HEK293T (cell line): ENCODE measurements at regions not wholly inside any gene's neighbourhood (a gene's known extent, or its start where the extent isn't known, plus 50 kb on each side); places are given as distances from the start of the nearest gene placed in this dataset.
A peak's percentile ranks its signal among the peaks of the same experiment; 100 is the strongest.

Experiments used
- CTCF ChIA-PET: fragments of 350-600 bp; formaldehyde crosslinking; extraction: SDS; loops from one replicate; lab custom pipeline; 2021; ENCODE audit warnings: antibody characterized with exemption, inconsistent platforms; lab: Yijun Ruan, JAX
- POLR2A ChIA-PET: fragments of 350-600 bp; formaldehyde crosslinking; extraction: SDS; loops from one replicate; lab custom pipeline; 2020; ENCODE audit warnings: antibody characterized with exemption, inconsistent platforms; lab: Yijun Ruan, JAX
- DNase-seq: peaks from one replicate; pipeline ENCODE4 v3.0.0; 2012; ENCODE audit warnings: mixed read lengths; ENCODE audit errors: extremely low spot score
- ARNT ChIP-seq: fragments of 450-650 bp; IDR thresholded peaks from 2 replicates; pipeline ENCODE4 v1.6.1; 2017; ENCODE audit warnings: mild to moderate bottlenecking
- BHLHE40 ChIP-seq: fragments of 450-650 bp; IDR thresholded peaks from 2 replicates; pipeline ENCODE4 v1.6.1; 2016; ENCODE audit warnings: mild to moderate bottlenecking, moderate library complexity, borderline replicate concordance
- CTBP1 ChIP-seq: fragments of 450-650 bp; IDR thresholded peaks from 2 replicates; pipeline ENCODE4 v1.6.1; 2016; ENCODE audit warnings: borderline replicate concordance
- ELF4 ChIP-seq: fragments of 450-650 bp; IDR thresholded peaks from 2 replicates; pipeline ENCODE4 v1.6.1; 2017; ENCODE audit warnings: antibody characterized with exemption
- FOXA1 ChIP-seq: fragments of 450-650 bp; IDR thresholded peaks from 2 replicates; pipeline ENCODE4 v1.6.1; 2016; ENCODE audit warnings: mild to moderate bottlenecking
- FOXK2 ChIP-seq: fragments of 450-650 bp; IDR thresholded peaks from 2 replicates; pipeline ENCODE4 v1.6.1; 2016; ENCODE audit warnings: mild to moderate bottlenecking
- FOXM1 ChIP-seq: fragments of 450-650 bp; IDR thresholded peaks from 2 replicates; pipeline ENCODE4 v1.6.1; 2017; ENCODE audit warnings: mild to moderate bottlenecking, borderline replicate concordance
- HDGF ChIP-seq: fragments of 450-650 bp; IDR thresholded peaks from 2 replicates; pipeline ENCODE4 v1.6.1; 2017; ENCODE audit warnings: antibody characterized with exemption, borderline replicate concordance
- L3MBTL2 ChIP-seq: fragments of 450-650 bp; conservative IDR thresholded peaks from 2 replicates; pipeline ENCODE4 v1.6.1; 2016; ENCODE audit warnings: mild to moderate bottlenecking
- LEF1 ChIP-seq: fragments of 450-650 bp; IDR thresholded peaks from 2 replicates; pipeline ENCODE4 v1.6.1; 2017; ENCODE audit warnings: mild to moderate bottlenecking, borderline replicate concordance
- NFRKB ChIP-seq: fragments of 450-650 bp; IDR thresholded peaks from 2 replicates; pipeline ENCODE4 v1.6.1; 2016; ENCODE audit warnings: mild to moderate bottlenecking, moderate library complexity
- SP1 ChIP-seq: fragments of 450-650 bp; IDR thresholded peaks from 2 replicates; pipeline ENCODE4 v1.6.1; 2017
- SUZ12 ChIP-seq: fragments of 450-650 bp; IDR thresholded peaks from 2 replicates; pipeline ENCODE4 v1.6.1; 2016; ENCODE audit warnings: mild to moderate bottlenecking
- TARDBP ChIP-seq: fragments of 450-650 bp; IDR thresholded peaks from 2 replicates; pipeline ENCODE4 v1.6.1; 2016
- ZNF384 ChIP-seq: fragments of 450-650 bp; IDR thresholded peaks from 2 replicates; pipeline ENCODE4 v1.6.1; 2016
- TF ChIP-seq, protein P1 (sequence below): fragments of 450-650 bp; IDR thresholded peaks from 2 replicates; pipeline ENCODE4 v1.6.1; 2016

DNA sequence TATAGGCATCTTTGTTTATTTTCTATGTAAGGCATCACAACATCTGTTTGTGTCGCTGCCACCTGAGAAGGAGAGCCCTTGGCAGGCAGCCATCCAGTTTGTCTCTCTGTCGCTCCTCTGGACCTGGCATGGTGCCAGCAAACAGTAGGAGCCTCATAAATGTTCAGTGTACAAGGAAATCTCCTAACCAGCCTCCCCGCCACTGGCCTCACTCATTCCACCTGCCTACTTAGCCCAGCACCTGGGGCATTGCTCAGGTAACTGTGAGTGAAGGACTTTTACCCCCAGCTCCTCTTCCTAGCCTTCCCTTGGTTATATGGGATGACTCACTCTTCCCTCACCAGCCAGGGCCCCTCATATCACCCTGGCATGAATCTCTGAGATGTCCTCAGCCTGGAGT lies 61.7 kb upstream of the NPTX2 start:
- ChIA-PET CTCF (no interaction called here), POLR2A (no interaction called here)
- no peak for DNase-seq
- TF ChIP-seq SP1 (no peak), L3MBTL2 (no peak)

DNA sequence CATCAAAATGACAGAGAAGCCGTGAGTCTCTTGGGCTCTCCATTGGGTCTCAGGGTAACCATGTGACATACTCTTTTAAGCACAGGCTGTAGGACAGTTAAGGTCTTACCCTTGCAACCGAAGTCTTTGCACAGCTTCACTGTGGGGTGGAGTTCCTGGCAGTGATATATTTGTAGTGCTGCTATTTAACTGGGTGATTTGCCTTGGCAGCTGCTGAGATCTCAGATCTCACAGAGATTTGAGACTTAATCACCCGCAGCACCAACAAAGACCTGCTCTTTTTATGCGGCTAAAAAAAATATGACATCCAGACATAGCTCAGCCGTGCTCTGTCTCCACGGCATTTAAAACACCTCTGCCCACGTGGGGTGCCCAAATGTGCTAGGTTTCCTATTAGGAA lies 63.4 kb upstream of the NPTX2 start:
- DNase-seq: no peak
- POLR2A ChIA-PET: no interaction called here
- CTCF ChIA-PET: no interaction called here
- TF ChIP-seq TARDBP (no peak), FOXK2 (no peak), ELF4 (no peak), FOXA1 (no peak), BHLHE40 (no peak), SUZ12 (no peak), FOXM1 (no peak), NFRKB (no peak)

DNA sequence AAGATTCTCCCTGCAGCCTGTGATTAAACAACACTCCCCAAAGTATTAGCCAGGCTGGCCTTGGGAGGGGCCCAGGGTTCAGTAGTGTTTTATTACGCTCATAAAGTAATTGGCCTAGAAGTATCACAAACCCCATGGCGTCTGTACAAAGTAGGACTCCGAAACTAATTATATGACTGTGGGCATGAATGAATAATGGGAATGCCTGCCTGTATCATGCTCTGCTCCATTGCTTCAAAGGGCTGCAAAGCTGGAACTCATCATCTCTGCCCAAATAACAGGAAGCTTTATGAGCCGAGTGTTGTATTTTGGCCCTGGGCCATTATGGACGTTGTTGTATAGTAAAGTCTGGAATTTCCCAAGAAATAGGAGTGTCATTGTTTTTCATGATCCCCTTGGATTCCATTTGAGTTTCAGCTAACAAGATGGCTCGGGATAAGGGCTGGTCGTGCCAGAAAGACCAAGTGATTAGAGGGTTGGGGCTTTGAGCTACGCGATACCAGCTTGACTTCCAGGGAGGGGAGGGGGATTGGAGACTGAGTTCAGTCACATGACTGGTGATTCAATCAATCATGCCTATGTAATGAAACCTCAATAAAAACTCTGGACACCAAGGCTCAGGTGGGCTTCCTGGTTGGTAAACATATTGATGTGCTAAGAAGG lies 65.3 kb upstream of the NPTX2 start:
- TF ChIP-seq LEF1 (no peak), CTBP1 (no peak), HDGF (no peak), FOXA1 (no peak)
- POLR2A ChIA-PET: no interaction called here
- DNase-seq: no peak
- CTCF ChIA-PET: no interaction called here

DNA sequence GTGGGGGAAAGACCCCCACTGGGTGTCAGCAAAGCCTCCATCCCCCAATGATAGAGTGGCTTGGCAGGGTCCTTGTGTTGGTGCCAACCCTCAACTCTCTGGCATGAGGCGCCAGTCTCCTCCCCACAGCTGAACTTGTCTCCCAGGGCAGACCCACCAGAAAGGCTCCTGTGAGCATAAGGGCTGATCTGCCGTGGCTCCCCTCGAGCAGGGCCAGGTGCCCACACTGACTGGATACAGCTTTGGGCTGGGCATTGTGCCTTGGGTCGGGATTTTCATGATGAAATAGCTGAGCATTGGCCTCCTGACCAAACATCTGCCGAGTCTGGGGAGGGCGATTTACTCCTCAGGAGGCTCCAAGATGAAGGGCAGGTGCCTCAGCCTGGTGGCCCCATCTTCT lies 68.1 kb upstream of the NPTX2 start:
- CTCF ChIA-PET: interaction anchor here (0.6 kb wide), 1 partner anchor 197 kb away, joined by 3 read pairs; no protein-coding TSS in a partner anchor
- TF ChIP-seq FOXA1 (no peak), ARNT (no peak), TARDBP (no peak), SP1 (no peak), ZNF384 (no peak), FOXM1 (no peak), CTBP1 (no peak), SUZ12 (no peak), HDGF (no peak)
- TF ChIP-seq, protein P1, sequence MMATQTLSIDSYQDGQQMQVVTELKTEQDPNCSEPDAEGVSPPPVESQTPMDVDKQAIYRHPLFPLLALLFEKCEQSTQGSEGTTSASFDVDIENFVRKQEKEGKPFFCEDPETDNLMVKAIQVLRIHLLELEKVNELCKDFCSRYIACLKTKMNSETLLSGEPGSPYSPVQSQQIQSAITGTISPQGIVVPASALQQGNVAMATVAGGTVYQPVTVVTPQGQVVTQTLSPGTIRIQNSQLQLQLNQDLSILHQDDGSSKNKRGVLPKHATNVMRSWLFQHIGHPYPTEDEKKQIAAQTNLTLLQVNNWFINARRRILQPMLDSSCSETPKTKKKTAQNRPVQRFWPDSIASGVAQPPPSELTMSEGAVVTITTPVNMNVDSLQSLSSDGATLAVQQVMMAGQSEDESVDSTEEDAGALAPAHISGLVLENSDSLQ: no peak
- POLR2A ChIA-PET: no interaction called here
- no peak for DNase-seq

DNA sequence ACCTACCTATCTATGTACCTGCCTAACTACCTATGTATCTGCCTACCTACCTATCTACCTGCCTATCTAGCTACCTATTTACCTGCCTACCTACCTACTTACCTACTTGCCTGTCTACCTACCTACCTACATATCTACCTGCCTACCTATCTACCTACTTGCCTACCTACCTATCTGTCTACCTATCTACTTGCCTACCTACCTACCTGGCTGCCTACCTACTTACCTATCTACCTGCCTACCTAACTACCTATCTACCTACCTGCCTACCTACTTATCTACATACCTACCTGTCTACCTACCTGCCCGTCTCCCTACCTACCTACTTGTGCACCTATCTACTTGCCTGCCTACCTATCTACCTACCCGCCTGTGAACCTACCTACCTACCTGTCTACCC lies 68.7 kb upstream of the NPTX2 start:
- CTCF ChIA-PET: no interaction called here
- 0 out of 2 replicates have a peak, but pooled peaks have one; percentile 54 for TF ChIP-seq CTBP1
- no peak for TF ChIP-seq ELF4
- no peak for DNase-seq
- POLR2A ChIA-PET: no interaction called here

DNA sequence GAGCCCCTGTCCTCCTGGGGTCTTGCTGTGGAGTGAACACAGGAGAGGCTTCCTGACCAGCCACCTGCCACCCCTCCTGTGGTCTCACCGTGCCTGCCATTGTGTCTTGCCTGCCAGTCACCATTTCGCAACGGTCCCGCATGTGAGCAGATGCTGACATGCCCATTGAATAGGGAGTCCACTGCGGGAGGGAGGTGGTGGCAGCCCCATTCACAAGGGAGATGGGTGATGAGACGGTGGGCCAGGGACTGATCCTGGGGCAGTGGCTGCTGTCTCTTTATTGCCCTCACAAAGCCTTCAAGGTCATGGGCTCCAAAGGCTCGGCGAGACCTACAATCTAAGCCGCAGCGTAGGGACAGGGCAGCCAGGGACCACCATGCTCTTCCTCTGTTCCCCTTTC lies 76.0 kb upstream of the NPTX2 start:
- ChIA-PET CTCF (no interaction called here), POLR2A (no interaction called here)
- no peak for DNase-seq
- TF ChIP-seq ZNF384 (no peak), NFRKB (no peak), ARNT (no peak), SP1 (no peak), SUZ12 (no peak), LEF1 (no peak), TARDBP (no peak), FOXK2 (no peak), L3MBTL2 (no peak), HDGF (no peak), ELF4 (no peak), FOXM1 (no peak), BHLHE40 (no peak), FOXA1 (no peak), CTBP1 (no peak)
- TF ChIP-seq, protein P1: no peak

DNA sequence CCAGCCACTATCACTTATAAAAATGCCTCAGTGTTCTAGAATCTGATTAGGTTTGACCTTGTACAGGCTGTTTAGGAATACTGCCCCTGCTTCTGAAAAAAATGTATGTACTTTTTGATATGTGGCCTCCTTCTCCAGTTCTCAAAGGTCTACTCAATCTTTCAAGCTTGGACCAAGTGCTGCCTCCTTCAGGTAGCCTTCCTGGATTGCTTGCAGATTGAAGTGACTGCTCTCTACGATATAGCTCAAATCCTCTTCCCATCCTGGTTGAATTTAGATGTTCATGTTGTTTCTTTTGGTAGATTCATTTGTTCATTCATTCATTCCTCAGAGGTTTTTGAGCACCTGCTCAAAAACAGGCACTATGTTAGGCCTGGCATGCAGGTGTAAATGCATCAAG lies 77.2 kb upstream of the NPTX2 start:
- DNase-seq: no peak
- POLR2A ChIA-PET: no interaction called here
- CTCF ChIA-PET: no interaction called here
- TF ChIP-seq, protein P1: no peak
- TF ChIP-seq NFRKB: no peak
- TF ChIP-seq SP1: no peak
- no peak for TF ChIP-seq FOXA1
- TF ChIP-seq ARNT: no peak
- no peak for TF ChIP-seq HDGF
- TF ChIP-seq ZNF384: no peak
- no peak for TF ChIP-seq SUZ12
- TF ChIP-seq BHLHE40: no peak
- TF ChIP-seq LEF1: no peak
- TF ChIP-seq ELF4: no peak
